RWPE1 (cell line): ENCODE measurements at regions not wholly inside any gene's neighbourhood (a gene's known extent, or its start where the extent isn't known, plus 50 kb on each side); places are given as distances from the start of the nearest gene placed in this dataset.
"Not testable (repeated sequence)": the region's sequence is repeated elsewhere in the genome, so short reads cannot be mapped to it uniquely, and the experiment has no call there.

ENCODE experiments used
- CTCF ChIA-PET: fragments of 350-600 bp; sonication (Branson Sonifier 250); formaldehyde crosslinking; extraction: SDS; loops from one replicate; lab custom pipeline; 2021; lab: Yijun Ruan, JAX
- POLR2A ChIA-PET: fragments of 400-600 bp; formaldehyde crosslinking; extraction: SDS; loops from one replicate; lab custom pipeline; 2020; ENCODE audit warnings: antibody characterized with exemption; ENCODE audit not compliant: low non-redundant PET; lab: Yijun Ruan, JAX
- DNase-seq: peaks from one replicate; pipeline ENCODE4 v3.0.0; 2012; ENCODE audit warnings: low spot score
- H3K27ac ChIP-seq: fragments of 450-650 bp; 2 replicates; pipeline ENCODE4 v1.5.1; 2017
- CTCF ChIP-seq: fragments of 450-650 bp; conservative IDR thresholded peaks from 2 replicates; pipeline ENCODE4 v1.5.1; 2017; ENCODE audit warnings: low read depth, mild to moderate bottlenecking

DNA sequence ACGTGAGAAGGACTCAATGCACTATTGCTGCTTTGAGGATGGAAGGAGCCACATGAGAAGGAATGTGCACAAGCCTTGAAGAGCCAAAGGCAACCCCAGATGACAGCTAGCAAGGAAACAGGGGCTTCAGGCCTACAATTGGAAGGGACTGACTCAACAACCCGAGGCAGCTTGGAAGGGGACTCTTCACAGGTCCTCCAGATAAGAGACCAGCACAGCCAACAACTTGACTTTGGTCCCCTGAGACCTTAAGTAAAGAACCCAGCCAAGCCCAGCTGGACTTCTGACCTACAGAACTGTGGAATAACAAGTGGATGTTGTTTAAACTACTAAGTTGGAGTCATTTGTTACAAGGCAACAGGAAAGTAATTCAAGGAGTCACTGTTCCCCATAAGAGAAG is 277.2 kb downstream of the SUCLG1 start:
- ChIA-PET POLR2A (no interaction called here), CTCF (no interaction called here)
- H3K27ac ChIP-seq, result no peak overlapping the region
- no peak for DNase-seq
- TF ChIP-seq CTCF, result no peak

DNA sequence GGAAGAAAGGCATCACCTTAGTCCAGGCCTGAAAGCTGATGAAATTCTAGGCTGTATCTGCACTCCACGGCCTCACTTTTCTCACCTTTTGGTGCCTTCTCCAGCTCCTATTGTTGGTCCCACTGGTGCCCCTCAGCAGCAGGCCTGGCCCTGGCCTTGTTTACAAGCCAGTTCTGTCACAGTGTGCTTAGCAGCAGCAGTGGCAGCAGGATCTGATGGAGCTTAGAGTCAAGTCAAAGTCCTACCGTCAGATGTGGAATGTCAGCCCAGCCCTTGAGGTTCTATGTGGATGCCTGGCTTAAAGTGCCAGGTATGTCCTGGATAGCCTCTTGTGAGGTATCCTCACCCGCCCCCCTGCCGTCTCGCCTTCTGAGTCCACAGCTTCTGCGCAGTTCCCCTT is 281.3 kb downstream of the SUCLG1 start:
- no peak for TF ChIP-seq CTCF
- POLR2A ChIA-PET, result interaction anchor here (0.6 kb wide), 1 partner anchor 91 kb away, joined by 3 read pairs; no protein-coding TSS in a partner anchor
- no peak for DNase-seq
- H3K27ac ChIP-seq, result no peak overlapping the region
- CTCF ChIA-PET, result no interaction called here

GRCh38 chr2:84175970-84176369 is 283.1 kb downstream of the SUCLG1 start:
- no peak for TF ChIP-seq CTCF

DNA sequence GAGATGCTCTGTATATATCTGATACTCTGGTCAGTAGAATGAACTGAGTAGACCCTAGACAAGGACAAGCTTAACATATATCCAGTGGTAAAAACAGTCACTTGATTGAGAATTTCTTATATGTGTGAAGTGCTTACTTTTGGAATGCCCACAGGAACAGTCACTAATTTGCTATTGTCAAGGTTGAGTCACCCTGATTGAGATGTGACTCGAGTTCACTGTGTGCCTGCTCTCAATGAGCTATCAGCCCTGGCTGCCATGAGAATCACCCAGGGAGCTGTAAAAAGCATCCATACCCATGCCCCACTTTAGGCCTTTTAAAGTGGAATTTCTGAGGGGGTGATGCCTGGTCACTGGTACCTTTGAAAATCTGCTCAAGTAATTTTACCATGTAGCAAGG is 283.7 kb downstream of the SUCLG1 start:
- DNase-seq, result no peak
- H3K27ac ChIP-seq, result no peak overlapping the region
- POLR2A ChIA-PET, result no interaction called here
- TF ChIP-seq CTCF, result no peak
- CTCF ChIA-PET, result no interaction called here

More at GRCh38 chr2:84175970-84176369, 283.1 kb downstream of the SUCLG1 start:
- CTCF ChIA-PET, result no interaction called here
- DNase-seq, result no peak
- POLR2A ChIA-PET, result no interaction called here
- H3K27ac ChIP-seq, result no peak overlapping the region

GRCh38 chr2:84173041-84173440 is 286.0 kb downstream of the SUCLG1 start:
- ChIA-PET CTCF (no interaction called here), POLR2A (no interaction called here)
- H3K27ac ChIP-seq, result no peak overlapping the region
- no peak for TF ChIP-seq CTCF
- DNase-seq, result no peak

DNA sequence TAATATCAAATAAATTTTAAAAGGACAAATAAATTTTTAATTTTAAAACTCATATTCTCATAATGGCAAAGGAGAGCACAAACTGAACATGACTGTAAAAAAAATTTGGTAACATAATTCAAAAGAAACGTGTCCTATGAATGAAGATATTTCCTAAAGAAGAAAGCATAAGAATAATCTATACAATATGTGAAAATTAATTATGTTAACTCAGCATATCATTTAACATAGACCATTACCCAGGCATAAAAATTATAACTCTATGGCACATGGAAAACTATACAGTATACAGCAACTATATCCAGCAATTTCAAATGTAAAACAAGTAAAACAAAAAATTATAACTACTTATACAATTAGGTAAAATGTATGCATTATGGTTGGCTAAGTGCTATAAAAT is 288.1 kb downstream of the SUCLG1 start:
- no peak for DNase-seq
- no peak overlapping the region for H3K27ac ChIP-seq
- TF ChIP-seq CTCF, result no peak
- POLR2A ChIA-PET, result no interaction called here
- CTCF ChIA-PET, result no interaction called here

GRCh38 chr2:84169871-84170270 is 289.2 kb downstream of the SUCLG1 start:
- CTCF ChIA-PET, result no interaction called here
- no peak for DNase-seq
- TF ChIP-seq CTCF, result no peak
- POLR2A ChIA-PET, result no interaction called here
- H3K27ac ChIP-seq, result no peak overlapping the region

- CTCF ChIA-PET, DNase-seq, H3K27ac ChIP-seq, POLR2A ChIA-PET: not testable (repeated sequence)
Observed at GRCh38 chr2:84168552-84168951, 290.5 kb downstream of the SUCLG1 start.
